SKM-1 treated with dmso at 0.1 percent for 144 hours (cell line): ENCODE measurements at regions not wholly inside any gene's neighbourhood (a gene's known extent, or its start where the extent isn't known, plus 50 kb on each side); places are given as distances from the start of the nearest gene placed in this dataset.
"Not testable (repeated sequence)": the region's sequence is repeated elsewhere in the genome, so short reads cannot be mapped to it uniquely, and the experiment has no call there.

ENCODE experiments used
- DNase-seq: peaks from one replicate; lab custom pipeline; 2025; ENCODE audit not compliant: unreplicated experiment; lab: John Stamatoyannopoulos, UW

DNA sequence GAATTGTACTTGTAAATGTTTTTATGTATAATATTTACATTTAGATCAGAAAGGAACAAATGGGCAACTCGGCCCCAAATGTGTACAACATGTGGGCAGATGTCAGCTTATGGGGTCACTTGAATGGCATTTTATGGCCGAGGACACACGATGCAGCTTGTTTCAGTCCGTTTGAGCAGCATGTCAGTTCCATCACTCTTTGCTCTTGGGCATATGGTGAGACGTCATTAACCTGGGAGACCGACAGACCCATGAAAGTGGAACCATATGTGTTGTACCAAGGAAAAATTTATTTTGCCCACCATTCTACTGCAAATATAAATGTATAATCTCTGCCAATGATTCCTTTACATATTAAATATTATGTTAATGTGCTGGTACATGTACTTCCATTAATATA lies 561.9 kb upstream of the SOX9 start:
- DNase-seq: no peak

DNA sequence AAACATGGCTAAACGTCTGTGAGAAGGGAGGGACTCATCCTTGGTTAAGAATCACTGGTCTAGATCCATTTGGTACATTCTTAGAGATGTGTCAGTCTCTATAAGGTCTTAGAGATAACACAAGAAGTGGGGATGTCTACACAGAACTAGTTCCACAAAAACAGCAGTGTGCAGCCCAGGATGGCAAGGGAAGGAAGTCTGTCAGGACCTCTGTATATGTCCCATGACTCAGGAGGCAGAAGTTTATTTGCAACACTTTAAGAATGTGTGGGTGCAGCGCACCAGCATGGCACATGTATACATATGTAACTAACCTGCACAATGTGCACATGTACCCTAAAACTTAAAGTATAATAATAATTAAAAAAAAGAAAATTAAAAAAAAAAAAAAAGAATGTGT lies 548.5 kb upstream of the SOX9 start:
- no peak for DNase-seq

DNA sequence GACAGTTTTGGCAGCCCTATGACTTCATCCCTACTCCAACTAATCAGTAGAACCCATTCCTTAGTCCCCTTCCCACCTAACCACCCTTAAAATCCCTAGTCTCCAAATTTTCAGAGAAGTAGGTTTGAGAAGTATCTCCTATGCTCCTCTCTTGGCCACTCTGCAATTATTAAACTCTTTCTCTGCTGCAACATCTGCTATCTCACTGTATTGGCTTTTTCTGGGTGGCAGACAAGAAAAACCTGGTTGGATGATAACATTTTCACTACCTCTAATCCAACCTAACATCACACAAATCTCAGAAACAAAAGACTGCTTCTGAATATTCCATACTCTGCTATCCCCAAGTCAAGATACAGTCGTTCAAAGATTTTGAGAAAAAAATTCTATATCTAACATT lies 542.4 kb upstream of the SOX9 start:
- DNase-seq: no peak

DNA sequence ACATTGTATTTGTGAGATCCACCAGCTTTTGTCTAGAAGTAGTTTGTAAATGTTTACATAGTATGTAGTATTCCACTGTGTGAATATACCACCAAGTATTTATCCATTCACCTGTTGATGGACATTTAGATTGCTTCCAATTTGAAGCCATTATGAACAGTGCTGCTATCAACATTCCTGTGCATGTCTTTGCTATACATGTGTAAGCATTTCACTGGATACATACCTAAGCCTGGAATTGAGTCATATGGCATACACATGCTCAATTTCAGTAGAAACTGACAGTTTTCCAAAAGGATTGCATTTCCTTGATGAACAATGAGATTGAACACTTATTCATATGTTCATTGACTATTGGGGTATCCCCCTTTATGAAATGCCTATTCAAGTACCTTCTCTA lies 540.6 kb upstream of the SOX9 start:
- no peak for DNase-seq

DNA sequence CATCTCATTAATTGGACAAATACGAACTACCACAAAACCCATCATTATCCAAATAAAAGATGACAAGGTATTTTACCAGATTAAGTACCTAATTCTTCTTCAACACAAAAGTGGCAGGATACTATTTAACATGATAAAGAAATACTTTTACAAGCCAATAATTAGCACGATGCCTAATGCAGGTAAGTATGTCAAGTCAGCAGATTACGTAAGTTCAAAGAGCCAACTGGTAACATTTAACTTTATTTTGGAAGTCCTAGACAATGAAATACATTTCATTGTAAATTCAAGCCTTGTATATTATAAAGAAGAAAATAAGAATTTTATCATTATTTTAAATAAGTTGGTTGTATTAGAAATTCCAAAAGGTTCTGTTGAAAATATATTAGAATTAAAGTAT lies 535.3 kb upstream of the SOX9 start:
- no peak for DNase-seq

DNA sequence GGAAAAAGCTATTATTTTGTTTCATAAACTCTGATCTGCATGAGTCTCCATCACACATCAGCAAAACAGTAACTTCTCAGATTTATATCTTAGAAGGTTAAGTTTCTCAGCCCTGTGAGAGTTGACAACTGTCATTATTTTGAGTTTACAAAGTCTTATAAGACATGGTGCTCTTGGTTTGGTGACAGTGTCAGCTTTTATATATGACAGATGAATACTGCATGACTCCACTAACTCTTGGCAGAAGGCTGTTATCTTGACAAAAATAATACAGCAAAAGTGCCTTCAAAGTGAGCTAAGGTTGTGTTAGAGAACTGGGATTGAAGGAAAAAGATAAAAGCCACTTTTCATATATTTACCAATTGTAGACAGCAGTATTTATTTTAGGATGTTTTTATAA lies 528.4 kb upstream of the SOX9 start:
- no peak for DNase-seq

DNA sequence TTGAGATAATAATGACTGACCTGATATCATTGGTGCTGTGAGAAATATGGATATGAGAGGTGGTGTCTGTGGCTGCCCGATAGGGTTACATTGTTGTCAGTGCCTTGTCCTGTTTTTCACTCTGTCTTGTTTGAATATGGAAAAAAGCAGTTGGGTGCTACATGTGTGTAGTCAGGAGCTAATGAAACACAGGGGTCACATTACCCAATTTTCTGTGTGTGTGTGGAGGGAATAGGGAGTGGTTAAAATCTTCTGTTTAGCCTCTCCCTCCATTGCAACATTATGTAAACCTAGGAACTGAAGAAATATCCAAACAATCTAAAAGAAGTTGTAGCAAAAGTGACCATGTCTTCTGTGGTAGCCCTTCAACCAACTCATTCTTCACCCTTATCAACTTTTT lies 527.7 kb upstream of the SOX9 start:
- DNase-seq: no peak

DNA sequence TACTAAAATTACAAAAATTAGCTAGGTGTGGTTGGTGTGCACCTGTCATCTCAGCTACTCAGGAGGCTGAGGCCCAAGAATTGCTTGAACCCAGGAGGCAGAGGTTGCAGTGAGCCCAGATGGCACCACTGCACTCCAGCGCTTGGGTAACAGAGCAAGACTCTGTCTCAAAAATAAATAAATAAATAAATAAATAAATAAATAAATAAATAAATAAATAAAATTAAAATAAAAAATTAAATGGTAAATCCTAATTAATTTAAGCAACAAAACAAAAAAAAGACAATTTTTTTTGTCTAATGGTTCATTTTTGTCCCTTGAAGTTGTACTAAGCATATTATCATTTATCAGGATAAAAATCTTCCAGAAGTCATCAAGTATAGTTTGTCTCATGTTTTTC lies 521.2 kb upstream of the SOX9 start:
- DNase-seq: not testable (repeated sequence)

DNA sequence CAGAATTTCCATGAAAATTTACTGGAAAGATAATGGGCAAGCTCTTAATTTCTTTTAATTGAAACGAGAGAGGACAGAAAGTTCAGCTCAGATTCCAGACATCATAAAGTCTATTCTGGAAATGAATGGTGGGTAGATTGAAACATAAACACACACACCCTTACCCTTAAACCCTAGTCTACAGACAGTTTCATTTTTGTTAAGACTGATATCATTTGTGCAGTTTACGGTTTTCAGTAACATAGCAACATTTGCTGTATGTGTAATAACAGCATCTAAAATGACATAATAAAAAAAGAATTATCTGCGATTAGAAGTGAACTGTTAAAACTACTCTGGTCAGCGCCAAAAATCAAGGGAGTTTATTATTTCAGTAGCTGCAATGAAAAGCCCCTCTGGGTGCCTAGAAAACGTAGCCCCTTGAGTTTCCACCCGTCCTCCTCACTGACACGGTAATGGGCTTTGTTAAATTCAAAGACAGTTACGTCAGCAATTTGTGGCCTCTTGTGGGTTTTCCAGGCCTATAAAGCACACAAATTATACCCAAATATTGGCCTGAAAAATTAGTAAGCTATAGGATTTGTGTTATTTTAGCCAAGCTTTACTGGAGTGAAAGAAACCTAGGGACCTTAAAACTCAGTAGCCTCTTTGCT lies 520.6 kb upstream of the SOX9 start:
- DNase-seq: no peak

DNA sequence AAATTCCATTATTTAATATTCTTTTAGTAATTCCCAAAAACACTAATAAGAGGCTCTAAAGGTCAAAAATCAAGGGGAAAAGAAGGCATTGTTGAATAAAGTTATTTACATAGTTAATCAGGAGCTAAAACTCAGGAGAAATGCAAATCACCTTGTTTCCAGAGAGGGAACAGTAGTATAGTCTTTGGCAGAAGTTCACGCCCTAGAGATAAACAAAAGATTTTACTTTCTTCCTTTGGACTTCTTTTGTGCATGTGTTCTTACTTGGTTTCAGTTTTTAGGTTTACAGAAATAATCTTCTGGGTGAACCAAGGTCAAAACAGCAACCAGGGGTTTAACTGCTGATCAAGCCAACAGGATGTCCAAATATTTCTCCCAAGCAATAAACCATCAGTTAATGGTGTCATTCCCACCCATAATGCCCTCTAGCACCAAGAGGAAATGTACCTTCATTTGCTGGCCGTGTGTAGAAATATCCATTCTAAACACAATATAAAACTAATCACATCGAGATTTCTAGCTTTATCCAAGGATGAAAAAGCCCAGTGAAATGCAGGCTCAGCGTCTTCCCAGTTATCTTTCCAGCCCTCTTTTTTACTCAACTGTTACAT lies 518.8 kb upstream of the SOX9 start:
- DNase-seq: no peak

DNA sequence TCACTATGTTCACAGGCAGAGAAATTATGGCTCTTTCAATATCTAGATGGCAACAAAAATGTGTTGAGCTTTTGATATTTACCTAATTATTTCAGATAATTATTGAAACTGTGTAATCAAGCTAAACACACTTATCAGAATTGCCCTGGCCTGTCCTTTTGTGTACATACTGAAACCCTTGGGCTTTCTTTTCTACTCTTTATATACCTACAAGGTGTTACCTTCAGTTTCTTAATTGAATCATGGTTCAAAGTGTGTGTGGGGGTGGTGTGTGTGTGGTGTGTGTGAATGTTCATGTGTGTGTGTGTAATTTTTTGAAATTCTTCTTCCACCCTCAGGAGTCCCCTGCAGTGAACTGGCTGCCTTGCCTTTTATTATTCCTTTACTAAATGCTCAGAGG lies 506.8 kb upstream of the SOX9 start:
- DNase-seq: no peak

DNA sequence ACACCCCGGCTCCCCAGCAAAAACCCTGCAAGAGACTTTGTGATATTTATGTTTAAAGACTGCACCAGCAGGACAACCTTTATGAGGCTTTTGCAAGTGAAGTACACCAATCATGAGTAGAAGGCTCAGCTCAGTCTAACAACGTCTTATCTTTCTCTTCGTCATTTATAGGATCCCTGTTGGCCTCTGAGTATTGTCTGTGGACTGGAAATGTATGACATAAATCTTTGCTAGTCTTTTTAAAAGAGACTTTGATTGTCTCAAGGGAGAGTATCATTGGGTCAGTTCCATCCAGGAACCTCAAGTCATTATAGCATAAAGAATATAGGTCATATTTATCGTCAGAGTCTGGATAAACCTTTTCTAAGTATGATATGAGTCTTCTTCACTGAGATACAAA lies 505.0 kb upstream of the SOX9 start:
- no peak for DNase-seq

DNA sequence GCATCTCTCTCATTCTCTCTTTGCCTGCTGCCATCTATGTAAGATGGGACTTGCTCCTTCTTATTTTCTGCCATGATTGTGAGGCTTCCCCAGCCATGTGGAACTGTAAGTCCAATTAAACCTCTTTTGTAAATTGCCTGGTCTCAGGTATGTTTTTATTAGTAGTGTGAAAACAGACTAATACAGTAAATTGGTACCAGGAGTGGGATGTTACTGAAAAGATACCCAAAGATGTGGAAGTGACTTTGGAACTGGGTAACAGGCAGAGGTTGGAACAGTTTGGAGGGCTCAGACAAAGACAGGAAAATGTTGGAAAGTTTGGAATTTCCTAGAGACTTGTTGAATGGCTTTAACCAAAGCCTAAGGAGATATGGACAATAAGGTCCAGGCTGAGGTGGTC lies 503.1 kb upstream of the SOX9 start:
- DNase-seq: not testable (repeated sequence)

DNA sequence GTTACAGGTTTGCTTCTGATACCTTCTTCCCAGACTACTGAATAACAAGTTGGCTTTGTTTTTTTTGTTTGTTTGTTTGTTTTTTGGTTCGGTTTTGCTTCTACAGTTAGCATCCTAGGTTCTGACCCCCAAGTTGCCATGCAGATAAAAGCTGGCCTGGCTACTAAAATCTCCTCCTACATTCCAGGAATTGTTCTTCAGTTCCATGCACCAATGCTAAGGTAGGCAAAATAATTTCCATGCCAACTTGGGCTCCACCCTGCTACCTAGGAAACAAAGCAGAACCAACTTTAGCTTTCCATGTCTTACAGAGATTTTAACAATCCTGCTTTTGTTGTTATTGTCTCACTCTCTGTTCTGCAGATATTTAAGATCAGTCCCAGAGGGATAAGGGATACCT lies 495.5 kb upstream of the SOX9 start:
- DNase-seq: no peak

DNA sequence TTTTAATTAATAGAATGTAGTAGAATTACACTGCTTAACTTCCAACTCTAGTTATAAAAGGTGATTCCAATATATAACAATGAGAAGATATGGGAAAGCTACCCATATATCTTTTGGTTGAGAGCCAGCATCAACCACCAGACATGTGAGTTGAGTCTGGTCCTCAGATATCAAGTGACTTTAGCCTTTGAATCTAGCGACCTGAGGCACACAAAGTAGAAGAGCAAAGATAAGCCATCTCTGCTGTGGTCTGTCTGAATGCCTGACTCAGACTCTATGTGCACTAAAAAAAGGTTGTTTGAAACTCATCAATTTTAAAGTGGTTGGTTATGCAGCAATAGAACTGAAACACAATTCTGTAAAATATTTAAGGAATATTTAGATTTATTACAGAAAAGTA lies 492.5 kb upstream of the SOX9 start:
- no peak for DNase-seq

DNA sequence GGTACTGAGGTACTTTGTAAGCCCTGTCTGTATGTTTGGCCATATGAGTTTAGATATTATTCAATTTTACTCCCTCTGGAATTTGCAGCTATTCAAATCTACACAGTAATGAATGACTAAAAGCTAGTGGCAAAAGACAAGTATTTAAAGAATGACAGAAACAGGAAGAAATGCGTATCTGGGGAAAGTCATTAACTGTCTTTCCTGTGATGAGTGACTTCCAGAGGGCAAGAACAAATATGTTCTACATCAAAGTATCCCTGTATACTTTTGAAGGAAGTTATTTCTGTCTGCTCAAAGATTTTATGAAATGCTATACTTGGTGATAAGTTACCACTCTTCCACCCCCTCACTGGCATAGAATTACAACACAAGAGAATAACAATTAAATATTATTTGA lies 489.3 kb upstream of the SOX9 start:
- no peak for DNase-seq

DNA sequence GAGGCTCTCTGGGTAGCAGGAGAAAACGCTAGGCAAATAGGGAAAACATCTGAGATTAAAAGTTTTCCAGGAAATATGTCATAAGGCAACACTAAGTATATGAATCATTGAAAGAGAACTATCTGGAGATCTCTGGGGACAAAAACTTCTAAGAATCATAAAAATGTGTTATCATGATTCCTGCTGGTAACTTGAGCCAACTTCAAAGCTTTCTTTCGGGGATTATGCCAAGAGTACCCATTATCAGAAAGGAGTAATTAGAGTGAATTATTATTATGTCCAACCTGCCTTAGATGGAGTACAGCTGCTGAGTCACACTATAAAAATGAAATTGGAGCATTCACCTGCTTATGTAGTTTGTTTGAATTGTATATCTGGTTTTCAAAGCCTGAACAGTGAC lies 488.5 kb upstream of the SOX9 start:
- no peak for DNase-seq

DNA sequence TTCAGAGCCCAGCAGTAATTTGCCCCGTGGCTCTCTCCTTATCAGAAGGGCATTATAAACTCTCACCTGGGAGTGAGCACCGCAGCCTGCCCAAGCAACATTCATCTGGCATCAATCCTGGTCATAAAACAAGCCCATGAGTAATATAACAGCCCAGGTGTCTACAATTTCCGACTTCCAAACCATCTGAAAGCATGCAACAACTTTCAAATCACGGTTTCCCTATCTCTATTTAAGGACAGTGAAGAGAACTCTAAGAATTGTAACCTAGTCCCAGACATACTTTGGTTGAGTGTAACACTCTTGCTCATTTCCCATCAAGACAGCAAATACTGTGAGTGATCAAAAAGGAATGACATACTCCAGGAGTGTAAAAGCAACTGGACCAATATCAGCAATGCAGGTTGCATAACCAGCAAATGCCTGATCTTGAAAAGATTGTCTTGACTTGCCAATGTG lies 487.4 kb upstream of the SOX9 start:
- DNase-seq: no peak

DNA sequence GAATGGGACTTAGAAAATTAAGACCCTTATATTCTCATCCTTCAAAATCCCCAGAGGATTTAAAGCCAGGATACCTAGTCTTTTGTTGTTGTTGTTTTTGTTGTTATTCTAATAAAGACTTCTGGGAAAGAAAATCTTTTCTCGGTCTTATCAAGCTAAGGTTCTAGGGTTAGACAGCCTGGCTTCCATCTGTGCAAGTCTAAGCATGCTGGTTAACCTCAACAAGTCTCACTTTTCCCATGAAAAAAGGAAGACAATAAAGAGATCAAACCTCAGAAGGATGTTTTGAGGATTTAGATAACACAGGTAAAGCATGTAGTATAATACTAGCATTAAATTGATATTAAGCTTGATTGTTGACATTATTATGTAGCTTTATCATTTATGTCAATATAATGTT lies 486.4 kb upstream of the SOX9 start:
- DNase-seq: no peak

DNA sequence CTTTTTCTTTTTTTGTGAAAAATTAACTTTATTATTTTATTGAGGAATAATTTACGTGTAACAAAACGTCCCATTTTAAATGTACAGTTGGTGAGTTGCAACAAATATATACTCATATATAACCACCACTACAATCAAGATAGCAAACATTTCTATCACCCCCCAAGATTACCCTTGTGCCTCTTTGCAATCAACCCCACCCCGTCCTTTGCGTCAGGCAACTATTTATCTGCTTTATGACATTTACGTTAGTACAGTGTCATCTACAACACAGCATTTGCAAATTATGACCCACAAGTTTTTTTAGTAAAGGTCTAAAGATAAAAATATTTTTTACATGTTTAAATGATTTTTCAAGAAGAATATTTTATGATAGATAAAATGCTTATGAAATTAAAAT lies 485.6 kb upstream of the SOX9 start:
- no peak for DNase-seq

DNA sequence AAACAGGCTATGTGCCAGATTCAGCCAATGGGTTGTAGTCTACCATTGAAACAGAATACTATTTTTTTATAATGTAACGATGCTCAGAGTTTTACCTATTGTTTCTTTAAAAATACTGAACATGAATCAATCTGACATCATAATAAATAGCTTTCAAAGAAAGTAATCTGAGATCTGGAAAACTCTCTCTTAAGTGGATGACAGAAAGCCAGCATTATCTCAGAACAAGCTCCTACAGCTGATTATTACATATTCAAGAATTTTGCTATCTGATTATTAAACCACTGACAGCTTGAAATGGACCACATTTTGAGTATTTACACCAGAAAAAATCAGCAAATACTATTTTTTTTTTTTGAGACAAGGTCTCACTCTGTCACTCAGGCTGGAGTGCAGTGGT lies 484.2 kb upstream of the SOX9 start:
- no peak for DNase-seq

DNA sequence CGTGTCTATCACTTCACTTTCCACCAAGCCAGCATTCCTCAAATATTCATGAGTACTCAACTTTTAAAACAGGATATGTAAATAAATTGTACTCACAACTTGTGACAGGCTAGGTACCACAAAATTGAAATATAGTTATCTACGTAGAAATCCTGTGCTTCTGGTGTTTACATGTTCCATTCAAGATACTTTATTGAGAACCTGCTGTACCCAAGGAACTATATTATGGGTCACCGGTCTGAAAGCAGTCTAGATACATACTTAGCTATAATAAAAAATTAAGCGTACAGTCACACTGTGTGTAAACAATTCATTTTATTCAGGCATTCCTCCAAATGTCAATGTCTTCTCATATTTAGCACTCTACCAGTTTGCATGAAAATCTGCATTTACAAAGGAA lies 482.2 kb upstream of the SOX9 start:
- no peak for DNase-seq

DNA sequence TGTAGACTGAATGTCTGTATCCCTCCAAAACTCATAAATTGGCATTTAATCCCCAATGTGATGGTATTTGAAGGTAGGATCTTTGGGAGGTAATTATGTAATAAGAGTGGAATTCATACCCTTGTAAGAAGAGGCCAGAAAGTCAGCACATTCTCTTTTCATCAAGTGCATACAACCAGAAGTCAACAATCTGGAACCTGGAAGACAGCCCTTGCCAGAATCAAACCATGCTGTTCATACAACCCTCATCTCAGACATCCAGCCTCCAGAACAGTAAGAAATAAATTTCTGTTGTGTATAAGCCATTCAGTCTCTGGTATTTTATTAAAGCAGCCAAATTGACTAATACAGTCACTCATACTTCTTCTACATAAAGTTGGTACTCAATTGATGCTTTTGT lies 481.0 kb upstream of the SOX9 start:
- DNase-seq: no peak
